Suppressor macrophage (primary cell): ENCODE measurements at regions not wholly inside any gene's neighbourhood (a gene's known extent, or its start where the extent isn't known, plus 50 kb on each side); places are given as distances from the start of the nearest gene placed in this dataset.
"Not testable (repeated sequence)": the region's sequence is repeated elsewhere in the genome, so short reads cannot be mapped to it uniquely, and the experiment has no call there.

Source experiments
- DNase-seq, 4 experiments: peaks; one replicate each; pipeline ENCODE4 v3.0.0-alpha.2; 2020 to 2022

- no peak for DNase-seq
Measured at GRCh38 chr7:79952399-79952798, 182.2 kb upstream of the GNAI1 start.

- DNase-seq: no peak
Measured at GRCh38 chr7:79951415-79951814, 183.2 kb upstream of the GNAI1 start.

- DNase-seq: no peak
Measured at GRCh38 chr7:79949778-79950177, 184.9 kb upstream of the GNAI1 start.

- no peak for DNase-seq
Measured at GRCh38 chr7:79936281-79936983, 198.2 kb upstream of the GNAI1 start.

- no peak for DNase-seq
Measured at GRCh38 chr7:79934727-79935126, 199.9 kb upstream of the GNAI1 start.

- DNase-seq: no peak
Measured at GRCh38 chr7:79933144-79933543, 201.5 kb upstream of the GNAI1 start.

GRCh38 chr7:79930604-79931003 lies 204.0 kb upstream of the GNAI1 start:
- no peak for DNase-seq

- DNase-seq: no peak
Measured at GRCh38 chr7:79927116-79927515, 207.5 kb upstream of the GNAI1 start.

GRCh38 chr7:79923953-79924352 lies 210.7 kb upstream of the GNAI1 start:
- DNase-seq: no peak

GRCh38 chr7:79922894-79923293 lies 211.7 kb upstream of the GNAI1 start:
- no peak for DNase-seq

- DNase-seq: no peak
Measured at GRCh38 chr7:79921976-79922375, 212.7 kb upstream of the GNAI1 start.

GRCh38 chr7:79918632-79919031 lies 216.0 kb upstream of the GNAI1 start:
- not testable (repeated sequence) for DNase-seq

GRCh38 chr7:79915346-79915745 lies 219.3 kb upstream of the GNAI1 start:
- DNase-seq: not testable (repeated sequence)

- no peak for DNase-seq
Measured at GRCh38 chr7:79912213-79912633, 222.4 kb upstream of the GNAI1 start.

GRCh38 chr7:79911420-79911819 lies 223.2 kb upstream of the GNAI1 start:
- no peak for DNase-seq

GRCh38 chr7:79909176-79909575 lies 225.5 kb upstream of the GNAI1 start:
- no peak for DNase-seq

GRCh38 chr7:79897166-79897565 lies 237.5 kb upstream of the GNAI1 start:
- DNase-seq: no peak

- no peak for DNase-seq
Measured at GRCh38 chr7:79893991-79894390, 240.6 kb upstream of the GNAI1 start.

GRCh38 chr7:79882922-79883321 lies 251.7 kb upstream of the GNAI1 start:
- DNase-seq: no peak

GRCh38 chr7:79880312-79880711 lies 254.3 kb upstream of the GNAI1 start:
- no peak for DNase-seq

GRCh38 chr7:79877874-79878465 lies 256.7 kb upstream of the GNAI1 start:
- no peak for DNase-seq

GRCh38 chr7:79876848-79877252 lies 257.8 kb upstream of the GNAI1 start:
- DNase-seq: no peak

GRCh38 chr7:79874797-79875196 lies 259.8 kb upstream of the GNAI1 start:
- no peak for DNase-seq

- DNase-seq: no peak
Measured at GRCh38 chr7:79872176-79872575, 262.5 kb upstream of the GNAI1 start.

GRCh38 chr7:79868010-79868409 lies 266.6 kb upstream of the GNAI1 start:
- no peak for DNase-seq
